OCI-LY1 (cell line): ENCODE measurements at regions not wholly inside any gene's neighbourhood (a gene's known extent, or its start where the extent isn't known, plus 50 kb on each side); places are given as distances from the start of the nearest gene placed in this dataset.
"Not testable (repeated sequence)": the region's sequence is repeated elsewhere in the genome, so short reads cannot be mapped to it uniquely, and the experiment has no call there.

Experiments
- H2AFZ ChIP-seq: fragments of 200-600 bp; sonication (generic), shearing (Covaris generic); 2 replicates; pipeline ENCODE4 v1.6.0; 2014; ENCODE audit warnings: antibody characterized with exemption, mild to moderate bottlenecking, low read length
- H3F3A ChIP-seq: fragments of 200-600 bp; sonication (generic), shearing (Covaris generic); 2 replicates; pipeline ENCODE4 v1.6.0; 2014; ENCODE audit warnings: mild to moderate bottlenecking, antibody characterized with exemption, low read length, moderate library complexity; ENCODE audit not compliant: insufficient read depth
- H3K27ac ChIP-seq: fragments of 200-600 bp; sonication (generic); 2 replicates; pipeline ENCODE4 v1.5.1; 2014; ENCODE audit warnings: low read length, mixed run types, mild to moderate bottlenecking, low read depth; ENCODE audit not compliant: poor library complexity, severe bottlenecking
- H3K27me3 ChIP-seq: fragments of 200-600 bp; sonication (generic); 2 replicates; pipeline ENCODE4 v1.6.0; 2014; ENCODE audit warnings: antibody characterized with exemption, mild to moderate bottlenecking, low read length, moderate library complexity; ENCODE audit not compliant: insufficient read depth
- H3K36me3 ChIP-seq: fragments of 200-600 bp; sonication (generic); 2 replicates; pipeline ENCODE4 v1.6.1; 2014; ENCODE audit warnings: mild to moderate bottlenecking, antibody characterized with exemption, low read length, moderate library complexity, mixed read lengths; ENCODE audit not compliant: insufficient read depth
- H3K4me1 ChIP-seq: fragments of 200-600 bp; sonication (generic); 2 replicates; pipeline ENCODE4 v1.5.1; 2014; ENCODE audit warnings: mild to moderate bottlenecking, low read length, moderate library complexity; ENCODE audit not compliant: insufficient read depth, severe bottlenecking
- H3K4me2 ChIP-seq: fragments of 200-600 bp; sonication (generic), shearing (Covaris generic); 2 replicates; pipeline ENCODE4 v1.6.1; 2014; ENCODE audit warnings: low read length
- H3K4me3 ChIP-seq: fragments of 200-600 bp; sonication (generic); 2 replicates; pipeline ENCODE4 v1.5.1; 2014; ENCODE audit warnings: low read length, low read depth, mild to moderate bottlenecking, mixed read lengths; ENCODE audit not compliant: poor library complexity, severe bottlenecking
- H3K79me2 ChIP-seq: fragments of 200-600 bp; shearing (Covaris generic); 2 replicates; pipeline ENCODE4 v1.6.1; 2016; ENCODE audit warnings: mixed run types, low read length, mixed read lengths; ENCODE audit not compliant: insufficient read depth
- H3K9ac ChIP-seq: fragments of 200-600 bp; sonication (generic), shearing (Covaris generic); 2 replicates; pipeline ENCODE4 v1.6.1; 2014; ENCODE audit warnings: mild to moderate bottlenecking, low read length, mixed read lengths
- H3K9me2 ChIP-seq: fragments of 200-600 bp; sonication (generic), shearing (Covaris generic); 2 replicates; pipeline ENCODE4 v1.6.1; 2014; ENCODE audit warnings: low read depth, mild to moderate bottlenecking, low read length, mixed read lengths
- H3K9me3 ChIP-seq: fragments of 200-600 bp; shearing (Covaris generic); 2 replicates; pipeline ENCODE4 v1.6.1; 2014; ENCODE audit warnings: low read length, mixed read lengths
- H4K20me1 ChIP-seq: fragments of 200-600 bp; sonication (generic), shearing (Covaris generic); 2 replicates; pipeline ENCODE4 v1.6.0; 2016; ENCODE audit warnings: mild to moderate bottlenecking, low read length; ENCODE audit not compliant: insufficient read depth
- CTCF ChIP-seq: fragments of 200-600 bp; sonication (generic), shearing (Covaris generic); IDR thresholded peaks from 2 replicates; pipeline ENCODE4 v1.5.1; 2017; ENCODE audit warnings: mild to moderate bottlenecking, antibody characterized with exemption, low read length, moderate library complexity, mixed read lengths

GRCh38 chr20:29088472-29088871 is 2169.0 kb upstream of the DEFB115 start:
- not testable (repeated sequence) for H3K36me3 ChIP-seq, H3K9me3 ChIP-seq, H3F3A ChIP-seq, H3K4me3 ChIP-seq, H4K20me1 ChIP-seq, H3K4me2 ChIP-seq, H3K9ac ChIP-seq, H3K9me2 ChIP-seq, H3K79me2 ChIP-seq, H2AFZ ChIP-seq, H3K27ac ChIP-seq, H3K4me1 ChIP-seq, H3K27me3 ChIP-seq
- peak; percentile 12; the same call in 1 of the 2 replicates for TF ChIP-seq CTCF

- not testable (repeated sequence) for H3K27ac ChIP-seq, H3K79me2 ChIP-seq, H4K20me1 ChIP-seq, H2AFZ ChIP-seq, H3K9ac ChIP-seq, H3K4me2 ChIP-seq, H3K4me3 ChIP-seq, H3K4me1 ChIP-seq, H3F3A ChIP-seq, H3K9me2 ChIP-seq, H3K27me3 ChIP-seq, H3K36me3 ChIP-seq, H3K9me3 ChIP-seq
These were observed 2168.1 kb upstream of the DEFB115 start for GRCh38 chr20:29089409-29089808.

GRCh38 chr20:29093958-29094357 is 2163.5 kb upstream of the DEFB115 start:
- not testable (repeated sequence) for H3K4me2 ChIP-seq, H4K20me1 ChIP-seq, H2AFZ ChIP-seq, H3K9me2 ChIP-seq, H3K9me3 ChIP-seq, H3K79me2 ChIP-seq, H3K36me3 ChIP-seq, H3K9ac ChIP-seq, H3F3A ChIP-seq, H3K4me3 ChIP-seq, H3K27ac ChIP-seq, H3K4me1 ChIP-seq, H3K27me3 ChIP-seq

GRCh38 chr20:29096695-29097094 is 2160.8 kb upstream of the DEFB115 start:
- not testable (repeated sequence) for H3K4me3 ChIP-seq, H3K27ac ChIP-seq, H3K4me2 ChIP-seq, H3F3A ChIP-seq, H3K9me3 ChIP-seq, H3K36me3 ChIP-seq, H3K27me3 ChIP-seq, H2AFZ ChIP-seq, H3K9me2 ChIP-seq, H3K9ac ChIP-seq, H3K79me2 ChIP-seq, H4K20me1 ChIP-seq, H3K4me1 ChIP-seq

GRCh38 chr20:29107884-29108283 is 2149.6 kb upstream of the DEFB115 start:
- H3K36me3 ChIP-seq, H3K9me2 ChIP-seq, H2AFZ ChIP-seq, H3K79me2 ChIP-seq, H3K4me2 ChIP-seq, H3K9ac ChIP-seq, H4K20me1 ChIP-seq, H3F3A ChIP-seq, H3K4me1 ChIP-seq, H3K9me3 ChIP-seq, H3K4me3 ChIP-seq, H3K27me3 ChIP-seq, H3K27ac ChIP-seq: not testable (repeated sequence)

GRCh38 chr20:29109386-29109785 is 2148.1 kb upstream of the DEFB115 start:
- H3K36me3 ChIP-seq, H3K9me3 ChIP-seq, H3K27me3 ChIP-seq, H3K4me1 ChIP-seq, H3K79me2 ChIP-seq, H2AFZ ChIP-seq, H3K4me3 ChIP-seq, H3K9me2 ChIP-seq, H3K4me2 ChIP-seq, H3K27ac ChIP-seq, H4K20me1 ChIP-seq, H3F3A ChIP-seq, H3K9ac ChIP-seq: not testable (repeated sequence)

- not testable (repeated sequence) for H2AFZ ChIP-seq, H3K4me1 ChIP-seq, H3K9me3 ChIP-seq, H3K4me3 ChIP-seq, H3K27ac ChIP-seq, H3F3A ChIP-seq, H4K20me1 ChIP-seq, H3K79me2 ChIP-seq, H3K36me3 ChIP-seq, H3K27me3 ChIP-seq, H3K9ac ChIP-seq, H3K4me2 ChIP-seq, H3K9me2 ChIP-seq
These were observed 2142.4 kb upstream of the DEFB115 start for GRCh38 chr20:29115097-29115496.
